K562 (cell line): ENCODE measurements at regions not wholly inside any gene's neighbourhood (a gene's known extent, or its start where the extent isn't known, plus 50 kb on each side); places are given as distances from the start of the nearest gene placed in this dataset.
"Not testable (repeated sequence)": the region's sequence is repeated elsewhere in the genome, so short reads cannot be mapped to it uniquely, and the experiment has no call there.

Experiments used
- ATAC-seq: fragments of 200-7000 bp; cut with Tn5 transposase; 3 replicates; pipeline ENCODE4 v1.9.1; 2020; ENCODE audit warnings: moderate library complexity
- BruUV-seq: library from RNA; stranded (reverse); fragments of 400-500 nt; replicated peaks from 2 replicates; lab custom pipeline; 2021; lab: Mats Ljungman, UMichigan
- CTCF ChIA-PET: fragments of 300-600 bp; formaldehyde crosslinking; extraction: SDS; loops from one replicate; lab custom pipeline; 2021; ENCODE audit warnings: low intra/inter-chr PET ratio; lab: Yijun Ruan, JAX
- POLR2A ChIA-PET: fragments of 300-600, 350-650 bp; sonication (Branson Sonifier 250); formaldehyde crosslinking; extraction: SDS; loops from one replicate; lab custom pipeline; 2021; ENCODE audit warnings: antibody characterized with exemption, inconsistent platforms; lab: Yijun Ruan, JAX
- DNase-seq, 4 experiments: peaks; one replicate each; pipeline versions ENCODE4 v3.0.0 to v3.0.0-alpha.2; 2011 to 2018; ENCODE audit warnings: low spot score in 3 of 4, mixed read lengths in 3 of 4; ENCODE audit errors: extremely low read depth in 1 of 4
- FAIRE-seq: peaks from 2 replicates; lab custom pipeline; 2011; peaks lifted over from hg19 to GRCh38; lab: Jason Lieb, UNC
- H2AFZ ChIP-seq: 2 replicates; pipeline ENCODE4 v1.6.0; 2011; ENCODE audit warnings: low read depth, low read length, control low read depth, inconsistent platforms
- H3K27ac ChIP-seq: fragments of 200-600 bp; 3 replicates; pipeline ENCODE4 v1.8.0; 2011; ENCODE audit warnings: low read depth, mild to moderate bottlenecking, control low read depth, inconsistent platforms, low read length, moderate library complexity, mixed read lengths; ENCODE audit errors: extremely low read depth
- H3K27me3 ChIP-seq, 2 experiments: fragments of 300-600 bp in 1 of 2; 2 replicates in 1 of 2; 3 replicates in 1 of 2; pipeline versions ENCODE4 v1.6.0 to v1.8.0; 2011; ENCODE audit warnings: inconsistent platforms in 2 of 2, low read length in 2 of 2, mild to moderate bottlenecking in 1 of 2, mixed read lengths in 1 of 2, moderate library complexity in 1 of 2; ENCODE audit not compliant: control insufficient read depth in 2 of 2, insufficient read depth in 2 of 2
- H3K36me3 ChIP-seq: fragments of 300-600 bp; 3 replicates; pipeline ENCODE4 v1.8.0; 2011; ENCODE audit warnings: mild to moderate bottlenecking, low read length, inconsistent platforms; ENCODE audit not compliant: control insufficient read depth, insufficient read depth
- H3K4me1 ChIP-seq, 2 experiments: fragments of 200-600 bp in 1 of 2; replicated peaks in 1 of 2; 2 replicates in 1 of 2; 3 replicates in 1 of 2; pipeline versions ENCODE4 v1.5.1 to v1.8.0; 2011; ENCODE audit warnings: inconsistent platforms in 2 of 2, low read length in 2 of 2, mild to moderate bottlenecking in 1 of 2, mixed read lengths in 1 of 2, moderate library complexity in 1 of 2; ENCODE audit not compliant: control insufficient read depth in 2 of 2, insufficient read depth in 2 of 2
- H3K4me2 ChIP-seq: 2 replicates; pipeline ENCODE4 v1.6.1; 2011; ENCODE audit warnings: low read length, control low read depth, inconsistent platforms, mixed read lengths; ENCODE audit not compliant: insufficient read depth
- H3K4me3 ChIP-seq: fragments of 200-600 bp; sonication (generic), shearing (Covaris generic); 2 replicates; pipeline ENCODE4 v1.5.1; 2016; ENCODE audit warnings: control low read depth, inconsistent platforms
- H3K79me2 ChIP-seq: fragments of 200-600 bp; 3 replicates; pipeline ENCODE4 v1.8.0; 2011; ENCODE audit warnings: low read length, inconsistent platforms; ENCODE audit not compliant: control insufficient read depth, insufficient read depth
- H3K9ac ChIP-seq, 2 experiments: 2 replicates each; pipeline versions ENCODE4 v1.6.0 to v1.6.1; 2011; ENCODE audit warnings: low read depth in 2 of 2, low read length in 2 of 2, control low read depth in 1 of 2, inconsistent platforms in 1 of 2, mild to moderate bottlenecking in 1 of 2, mixed read lengths in 1 of 2; ENCODE audit not compliant: insufficient read depth in 1 of 2
- H3K9me1 ChIP-seq: one replicate; pipeline ENCODE4 v1.6.0; 2011; ENCODE audit warnings: inconsistent platforms, mild to moderate bottlenecking, low read length, moderate library complexity; ENCODE audit not compliant: control insufficient read depth, insufficient read depth
- H3K9me3 ChIP-seq: replicated peaks from 2 replicates; pipeline ENCODE4 v1.5.1; 2011; ENCODE audit warnings: low read depth, low read length, inconsistent platforms; ENCODE audit not compliant: control insufficient read depth, insufficient read depth
- H4K20me1 ChIP-seq: replicated peaks from 2 replicates; pipeline ENCODE4 v1.6.1; 2011; ENCODE audit warnings: low read length, inconsistent platforms, mixed read lengths; ENCODE audit not compliant: control insufficient read depth, insufficient read depth
- FIP1L1 ChIP-seq: fragments of 200-400 bp; formaldehyde crosslinking; IDR thresholded peaks from 2 replicates; pipeline ENCODE4 v1.6.1; 2018; ENCODE audit warnings: mild to moderate bottlenecking, low read depth, low read length; ENCODE audit not compliant: poor library complexity, severe bottlenecking
- MGA ChIP-seq: fragments of 450-650 bp; IDR thresholded peaks from 2 replicates; pipeline ENCODE4 v1.6.1; 2016; ENCODE audit warnings: mild to moderate bottlenecking, moderate library complexity
- OTX1 ChIP-seq: fragments of 450-650 bp; formaldehyde crosslinking; IDR thresholded peaks from 2 replicates; pipeline ENCODE4 v1.4.0; 2022; ENCODE audit warnings: mild to moderate bottlenecking
- WGBS: fragments of 100-300 bp; shearing (Covaris generic); methylation state at CpG from one replicate; pipeline ENCODE4 v1.1.6; 2016; ENCODE audit warnings: low coverage, mixed read lengths; ENCODE audit not compliant: insufficient coverage; ENCODE audit errors: missing lambda C conversion rate; 5-methylcytosine and 5-hydroxymethylcytosine counted together
- in situ Hi-C: fragments of 300-500 bp; cut with MboI; formaldehyde crosslinking; loops from 4 replicates; pipeline ENCODE4 v1.15.0; 2018; ENCODE audit warnings: inconsistent platforms, mixed read lengths
- intact Hi-C: fragments of 100-400 bp; cut with micrococcal nuclease; formaldehyde crosslinking; loops from 2 replicates; pipeline ENCODE4 v1.14.2; 2022

DNA sequence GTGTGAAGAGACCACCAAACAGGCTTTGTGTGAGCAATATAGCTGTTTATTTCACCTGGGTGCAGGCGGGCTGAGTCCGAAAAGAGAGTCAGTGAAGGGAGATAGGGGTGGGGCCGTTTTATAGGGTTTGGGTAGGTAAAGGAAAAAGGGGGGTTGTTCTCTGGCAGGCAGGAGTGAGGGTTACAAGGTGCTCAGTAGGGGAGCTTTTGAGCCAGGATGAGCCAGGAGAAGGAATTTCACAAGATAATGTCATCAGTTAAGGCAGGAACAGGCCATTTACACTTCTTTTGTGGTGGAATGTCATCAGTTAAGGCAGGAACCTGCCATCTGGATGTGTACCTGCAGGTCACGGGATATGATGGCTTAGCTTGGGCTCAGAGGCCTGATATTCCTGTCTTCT is 768.4 kb upstream of the KIRREL3 start:
- intact Hi-C loops, result not testable (repeated sequence)

GRCh38 chr11:127766734-127767133 is 766.2 kb upstream of the KIRREL3 start:
- ATAC-seq (no peak), FAIRE-seq (no peak), DNase-seq (no peak)
- Histone ChIP-seq H3K9me1 (no peaks in the 10 kb centered on the region), H3K27ac (no peak overlapping the region), H3K9ac (no peak overlapping the region), H3K27me3 (no peaks in the 10 kb centered on the region), H3K4me2 (no peak overlapping the region), H4K20me1 (no peaks in the 10 kb centered on the region), H3K9me3 (no peaks in the 10 kb centered on the region), H3K36me3 (no peaks in the 10 kb centered on the region), H2AFZ (no peak overlapping the region), H3K4me1 (no peaks in the 10 kb centered on the region), H3K4me3 (no peak overlapping the region), H3K79me2 (no peaks in the 10 kb centered on the region)
- POLR2A ChIA-PET, result no interaction called here
- in situ Hi-C loops, result no loop called here
- TF ChIP-seq OTX1 (CRISPR knock-in tag) (no peak), MGA (no peak), FIP1L1 (no peak)
- BruUV-seq, result no TSS peak
- intact Hi-C loops, result no loop called here
- CTCF ChIA-PET, result no interaction called here

More for the DNA sequence above, 768.4 kb upstream of the KIRREL3 start:
- in situ Hi-C loops, BruUV-seq, H3K79me2 ChIP-seq, H4K20me1 ChIP-seq, POLR2A ChIA-PET, H3K9ac ChIP-seq, H3K36me3 ChIP-seq, H3K27me3 ChIP-seq, H3K4me3 ChIP-seq, ATAC-seq, H3K4me2 ChIP-seq, CTCF ChIA-PET, H2AFZ ChIP-seq, H3K27ac ChIP-seq, H3K4me1 ChIP-seq, H3K9me3 ChIP-seq, FAIRE-seq, DNase-seq, H3K9me1 ChIP-seq: not testable (repeated sequence)
- 0% methylated on average over 4 of the region's 4 CpGs for WGBS
